GM19324 (cell line): ENCODE measurements at regions not wholly inside any gene's neighbourhood (a gene's known extent, or its start where the extent isn't known, plus 50 kb on each side); places are given as distances from the start of the nearest gene placed in this dataset.
"Not testable (repeated sequence)": the region's sequence is repeated elsewhere in the genome, so short reads cannot be mapped to it uniquely, and the experiment has no call there.

Experiments used
- ATAC-seq: cut with Tn5 transposase; IDR thresholded peaks from one replicate; pipeline ENCODE4 v1.9.1; 2021; ENCODE audit warnings: mild to moderate bottlenecking, moderate library complexity; ENCODE audit not compliant: unreplicated experiment, low FRiP score

- no peak for ATAC-seq
Observed at GRCh38 chr11:57913715-57914704, 109.7 kb upstream of the OR9Q1 start.

- no peak for ATAC-seq
Observed at GRCh38 chr11:57917632-57918031, 106.0 kb upstream of the OR9Q1 start.

- ATAC-seq = no peak
Observed at GRCh38 chr11:57920971-57921370, 102.7 kb upstream of the OR9Q1 start.

- no peak for ATAC-seq
Observed at GRCh38 chr11:57932105-57932504, 91.6 kb upstream of the OR9Q1 start.

GRCh38 chr11:57935402-57936049 is 88.2 kb upstream of the OR9Q1 start:
- no peak for ATAC-seq

- ATAC-seq = no peak
Observed at GRCh38 chr11:57936050-57936418, 87.6 kb upstream of the OR9Q1 start.

GRCh38 chr11:57937431-57937830 is 86.2 kb upstream of the OR9Q1 start:
- ATAC-seq = no peak

GRCh38 chr11:57938351-57938750 is 85.3 kb upstream of the OR9Q1 start:
- no peak for ATAC-seq

GRCh38 chr11:57940044-57940756 is 83.5 kb upstream of the OR9Q1 start:
- ATAC-seq = no peak

GRCh38 chr11:57941875-57942274 is 81.8 kb upstream of the OR9Q1 start:
- ATAC-seq = no peak

- ATAC-seq = no peak
Observed at GRCh38 chr11:57942808-57943207, 80.9 kb upstream of the OR9Q1 start.

GRCh38 chr11:57943766-57944165 is 79.9 kb upstream of the OR9Q1 start:
- ATAC-seq = not testable (repeated sequence)

GRCh38 chr11:57946628-57947027 is 77.1 kb upstream of the OR9Q1 start:
- no peak for ATAC-seq

GRCh38 chr11:57964660-57965059 is 59.0 kb upstream of the OR9Q1 start:
- ATAC-seq = no peak

GRCh38 chr11:57971272-57972012 is 52.2 kb upstream of the OR9Q1 start:
- ATAC-seq = no peak

- no peak for ATAC-seq
Observed at GRCh38 chr11:57972013-57972367, 51.7 kb upstream of the OR9Q1 start.
